WTC11 (cell line): ENCODE measurements at regions not wholly inside any gene's neighbourhood (a gene's known extent, or its start where the extent isn't known, plus 50 kb on each side); places are given as distances from the start of the nearest gene placed in this dataset.

Experiments used
- ATAC-seq: fragments of 200-7000 bp; cut with Tn5 transposase; 2 replicates; pipeline ENCODE4 v1.10.0; 2021; ENCODE audit warnings: mild to moderate bottlenecking, moderate library complexity
- CTCF ChIA-PET: fragments of 300-600 bp; sonication (Branson Sonifier 250); formaldehyde crosslinking; loops from one replicate; lab custom pipeline; 2021; ENCODE audit warnings: antibody characterized with exemption; lab: Charles Lee
- POLR2A ChIA-PET: fragments of 350-600 bp; sonication (Branson Sonifier 250); formaldehyde crosslinking; loops from one replicate; lab custom pipeline; 2021; ENCODE audit warnings: antibody characterized with exemption; lab: Charles Lee
- DNase-seq: peaks from one replicate; pipeline ENCODE4 v3.0.0; 2021; ENCODE audit warnings: low spot score
- H3K27ac Mint-ChIP-seq: 2 replicates; pipeline ENCODE4 v1.8.0; 2021; ENCODE audit warnings: mixed read lengths
- H3K27me3 Mint-ChIP-seq: 2 replicates; pipeline ENCODE4 v1.8.0; 2021; ENCODE audit warnings: low read depth, mild to moderate bottlenecking, moderate library complexity, mixed read lengths
- H3K36me3 Mint-ChIP-seq: 2 replicates; pipeline ENCODE4 v1.8.0; 2021; ENCODE audit warnings: mixed read lengths
- H3K4me1 Mint-ChIP-seq: 2 replicates; pipeline ENCODE4 v1.8.0; 2022; ENCODE audit warnings: mixed read lengths
- H3K4me3 Mint-ChIP-seq: 2 replicates; pipeline ENCODE4 v1.8.0; 2021; ENCODE audit warnings: mild to moderate bottlenecking, moderate library complexity, mixed read lengths
- H3K9me3 Mint-ChIP-seq: 2 replicates; pipeline ENCODE4 v1.8.0; 2021; ENCODE audit warnings: mixed read lengths
- AR ChIP-seq: fragments of 250-450 bp; sonication (Bioruptor Pico); IDR thresholded peaks from 2 replicates; pipeline ENCODE4 v1.9.0; 2021; ENCODE audit warnings: mild to moderate bottlenecking
- ELF4 ChIP-seq: sonication (generic); formaldehyde crosslinking; IDR thresholded peaks from 2 replicates; pipeline ENCODE4 v1.8.1; 2022; ENCODE audit warnings: low read depth, mild to moderate bottlenecking, moderate library complexity, missing genetic modification reagents
- GABPB1 ChIP-seq: sonication (generic); formaldehyde crosslinking; IDR thresholded peaks from 2 replicates; pipeline ENCODE4 v1.8.1; 2023; ENCODE audit warnings: mild to moderate bottlenecking, missing genetic modification reagents
- NFATC4 ChIP-seq: fragments of 250-450 bp; sonication (Bioruptor Pico); IDR thresholded peaks from 2 replicates; pipeline ENCODE4 v1.9.0; 2021; ENCODE audit warnings: mild to moderate bottlenecking
- NR3C1 ChIP-seq: sonication (generic); formaldehyde crosslinking; conservative IDR thresholded peaks from 2 replicates; pipeline ENCODE4 v1.8.1; 2023; ENCODE audit warnings: low read depth, mild to moderate bottlenecking, missing genetic modification reagents
- RORB ChIP-seq: fragments of 250-450 bp; sonication (Bioruptor Pico); IDR thresholded peaks from 2 replicates; pipeline ENCODE4 v1.9.0; 2021; ENCODE audit warnings: mild to moderate bottlenecking
- ZNF121 ChIP-seq: sonication (generic); formaldehyde crosslinking; IDR thresholded peaks from 2 replicates; pipeline ENCODE4 v1.8.0; 2023; ENCODE audit warnings: missing genetic modification reagents
- ZNF219 ChIP-seq: sonication (generic); formaldehyde crosslinking; IDR thresholded peaks from 2 replicates; pipeline ENCODE4 v1.8.0; 2023; ENCODE audit warnings: missing genetic modification reagents, mild to moderate bottlenecking, borderline replicate concordance
- ZNF416 ChIP-seq: fragments of 250-450 bp; sonication (Bioruptor Pico); IDR thresholded peaks from 2 replicates; pipeline ENCODE4 v1.9.0; 2021; ENCODE audit warnings: mild to moderate bottlenecking, inconsistent platforms
- TF ChIP-seq, protein P1 (sequence below): sonication (generic); formaldehyde crosslinking; conservative IDR thresholded peaks from 2 replicates; pipeline ENCODE4 v1.8.1; 2023; ENCODE audit warnings: mild to moderate bottlenecking, low read depth, missing genetic modification reagents, moderate library complexity
- TF ChIP-seq, protein P2 (sequence below): sonication (generic); formaldehyde crosslinking; IDR thresholded peaks from 2 replicates; pipeline ENCODE4 v1.8.1; 2023; ENCODE audit warnings: mild to moderate bottlenecking, missing genetic modification reagents, moderate library complexity
- TF ChIP-seq, protein P3 (sequence below): sonication (generic); formaldehyde crosslinking; IDR thresholded peaks from 2 replicates; pipeline ENCODE4 v1.8.1; 2023; ENCODE audit warnings: mild to moderate bottlenecking, missing genetic modification reagents, borderline replicate concordance
- TF ChIP-seq, protein P4 (sequence below): sonication (generic); formaldehyde crosslinking; IDR thresholded peaks from 2 replicates; pipeline ENCODE4 v1.8.0; 2022; ENCODE audit warnings: mild to moderate bottlenecking, missing genetic modification reagents
- TF ChIP-seq, protein P5 (sequence below): fragments of 250-450 bp; sonication (Bioruptor Pico); conservative IDR thresholded peaks from 2 replicates; pipeline ENCODE4 v1.9.0; 2021; ENCODE audit warnings: mild to moderate bottlenecking

- TF ChIP-seq, protein P1, sequence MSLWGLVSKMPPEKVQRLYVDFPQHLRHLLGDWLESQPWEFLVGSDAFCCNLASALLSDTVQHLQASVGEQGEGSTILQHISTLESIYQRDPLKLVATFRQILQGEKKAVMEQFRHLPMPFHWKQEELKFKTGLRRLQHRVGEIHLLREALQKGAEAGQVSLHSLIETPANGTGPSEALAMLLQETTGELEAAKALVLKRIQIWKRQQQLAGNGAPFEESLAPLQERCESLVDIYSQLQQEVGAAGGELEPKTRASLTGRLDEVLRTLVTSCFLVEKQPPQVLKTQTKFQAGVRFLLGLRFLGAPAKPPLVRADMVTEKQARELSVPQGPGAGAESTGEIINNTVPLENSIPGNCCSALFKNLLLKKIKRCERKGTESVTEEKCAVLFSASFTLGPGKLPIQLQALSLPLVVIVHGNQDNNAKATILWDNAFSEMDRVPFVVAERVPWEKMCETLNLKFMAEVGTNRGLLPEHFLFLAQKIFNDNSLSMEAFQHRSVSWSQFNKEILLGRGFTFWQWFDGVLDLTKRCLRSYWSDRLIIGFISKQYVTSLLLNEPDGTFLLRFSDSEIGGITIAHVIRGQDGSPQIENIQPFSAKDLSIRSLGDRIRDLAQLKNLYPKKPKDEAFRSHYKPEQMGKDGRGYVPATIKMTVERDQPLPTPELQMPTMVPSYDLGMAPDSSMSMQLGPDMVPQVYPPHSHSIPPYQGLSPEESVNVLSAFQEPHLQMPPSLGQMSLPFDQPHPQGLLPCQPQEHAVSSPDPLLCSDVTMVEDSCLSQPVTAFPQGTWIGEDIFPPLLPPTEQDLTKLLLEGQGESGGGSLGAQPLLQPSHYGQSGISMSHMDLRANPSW (CRISPR knock-in tag), result no peak
- TF ChIP-seq NFATC4 (CRISPR knock-in tag), result no peak
- TF ChIP-seq AR (CRISPR knock-in tag), result no peak
- TF ChIP-seq RORB (CRISPR knock-in tag), result no peak
- no peak for TF ChIP-seq ZNF219 (CRISPR knock-in tag)
These were observed 524.1 kb upstream of the SEMA3D start (continued) for GRCh38 chr7:85710960-85711359.

- TF ChIP-seq, protein P2, sequence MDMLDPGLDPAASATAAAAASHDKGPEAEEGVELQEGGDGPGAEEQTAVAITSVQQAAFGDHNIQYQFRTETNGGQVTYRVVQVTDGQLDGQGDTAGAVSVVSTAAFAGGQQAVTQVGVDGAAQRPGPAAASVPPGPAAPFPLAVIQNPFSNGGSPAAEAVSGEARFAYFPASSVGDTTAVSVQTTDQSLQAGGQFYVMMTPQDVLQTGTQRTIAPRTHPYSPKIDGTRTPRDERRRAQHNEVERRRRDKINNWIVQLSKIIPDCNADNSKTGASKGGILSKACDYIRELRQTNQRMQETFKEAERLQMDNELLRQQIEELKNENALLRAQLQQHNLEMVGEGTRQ (CRISPR knock-in tag), result no peak
- no peak for TF ChIP-seq NR3C1 (CRISPR knock-in tag)
- TF ChIP-seq, protein P3, sequence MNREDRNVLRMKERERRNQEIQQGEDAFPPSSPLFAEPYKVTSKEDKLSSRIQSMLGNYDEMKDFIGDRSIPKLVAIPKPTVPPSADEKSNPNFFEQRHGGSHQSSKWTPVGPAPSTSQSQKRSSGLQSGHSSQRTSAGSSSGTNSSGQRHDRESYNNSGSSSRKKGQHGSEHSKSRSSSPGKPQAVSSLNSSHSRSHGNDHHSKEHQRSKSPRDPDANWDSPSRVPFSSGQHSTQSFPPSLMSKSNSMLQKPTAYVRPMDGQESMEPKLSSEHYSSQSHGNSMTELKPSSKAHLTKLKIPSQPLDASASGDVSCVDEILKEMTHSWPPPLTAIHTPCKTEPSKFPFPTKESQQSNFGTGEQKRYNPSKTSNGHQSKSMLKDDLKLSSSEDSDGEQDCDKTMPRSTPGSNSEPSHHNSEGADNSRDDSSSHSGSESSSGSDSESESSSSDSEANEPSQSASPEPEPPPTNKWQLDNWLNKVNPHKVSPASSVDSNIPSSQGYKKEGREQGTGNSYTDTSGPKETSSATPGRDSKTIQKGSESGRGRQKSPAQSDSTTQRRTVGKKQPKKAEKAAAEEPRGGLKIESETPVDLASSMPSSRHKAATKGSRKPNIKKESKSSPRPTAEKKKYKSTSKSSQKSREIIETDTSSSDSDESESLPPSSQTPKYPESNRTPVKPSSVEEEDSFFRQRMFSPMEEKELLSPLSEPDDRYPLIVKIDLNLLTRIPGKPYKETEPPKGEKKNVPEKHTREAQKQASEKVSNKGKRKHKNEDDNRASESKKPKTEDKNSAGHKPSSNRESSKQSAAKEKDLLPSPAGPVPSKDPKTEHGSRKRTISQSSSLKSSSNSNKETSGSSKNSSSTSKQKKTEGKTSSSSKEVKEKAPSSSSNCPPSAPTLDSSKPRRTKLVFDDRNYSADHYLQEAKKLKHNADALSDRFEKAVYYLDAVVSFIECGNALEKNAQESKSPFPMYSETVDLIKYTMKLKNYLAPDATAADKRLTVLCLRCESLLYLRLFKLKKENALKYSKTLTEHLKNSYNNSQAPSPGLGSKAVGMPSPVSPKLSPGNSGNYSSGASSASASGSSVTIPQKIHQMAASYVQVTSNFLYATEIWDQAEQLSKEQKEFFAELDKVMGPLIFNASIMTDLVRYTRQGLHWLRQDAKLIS (CRISPR knock-in tag), result no peak
- no peak for TF ChIP-seq GABPB1 (CRISPR knock-in tag)
- no peak for TF ChIP-seq ZNF121 (CRISPR knock-in tag)
- no peak for TF ChIP-seq ELF4 (CRISPR knock-in tag)
- TF ChIP-seq, protein P4, sequence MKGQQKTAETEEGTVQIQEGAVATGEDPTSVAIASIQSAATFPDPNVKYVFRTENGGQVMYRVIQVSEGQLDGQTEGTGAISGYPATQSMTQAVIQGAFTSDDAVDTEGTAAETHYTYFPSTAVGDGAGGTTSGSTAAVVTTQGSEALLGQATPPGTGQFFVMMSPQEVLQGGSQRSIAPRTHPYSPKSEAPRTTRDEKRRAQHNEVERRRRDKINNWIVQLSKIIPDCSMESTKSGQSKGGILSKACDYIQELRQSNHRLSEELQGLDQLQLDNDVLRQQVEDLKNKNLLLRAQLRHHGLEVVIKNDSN (CRISPR knock-in tag), result no peak
- no peak for TF ChIP-seq ZNF416 (CRISPR knock-in tag)
- TF ChIP-seq, protein P1 (CRISPR knock-in tag), result no peak
- TF ChIP-seq AR (CRISPR knock-in tag), result no peak
- TF ChIP-seq, protein P5, sequence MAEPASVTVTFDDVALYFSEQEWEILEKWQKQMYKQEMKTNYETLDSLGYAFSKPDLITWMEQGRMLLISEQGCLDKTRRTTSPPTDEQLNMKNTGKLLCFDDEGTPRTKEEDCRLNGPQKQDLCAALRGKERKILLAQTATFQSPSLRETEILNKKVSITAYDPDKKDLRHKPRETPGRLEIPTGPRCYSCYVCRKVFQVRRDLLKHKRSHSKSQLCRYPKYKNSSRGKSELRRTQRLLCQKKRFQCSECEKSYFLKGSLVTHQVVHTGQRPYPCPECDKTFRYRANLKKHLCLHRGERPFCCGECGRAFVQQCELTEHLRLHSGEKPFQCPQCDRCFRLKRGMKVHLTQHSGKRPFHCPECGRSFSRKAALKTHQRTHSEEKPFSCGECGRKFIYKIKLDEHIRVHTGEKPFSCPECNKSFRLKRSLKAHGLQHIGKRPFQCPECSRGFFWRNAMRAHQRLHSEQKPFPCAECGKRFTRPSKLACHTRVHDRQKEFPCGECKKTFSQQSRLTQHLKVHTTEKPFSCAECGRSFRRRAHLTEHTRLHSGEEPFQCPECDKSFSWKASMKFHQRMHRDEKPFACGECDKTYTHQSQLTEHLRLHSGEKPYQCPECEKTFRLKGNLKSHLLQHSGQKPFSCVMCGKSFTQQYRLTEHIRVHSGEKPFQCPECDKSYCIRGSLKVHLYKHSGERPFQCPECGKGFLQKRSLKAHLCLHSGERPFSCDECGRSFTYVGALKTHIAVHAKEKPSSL (CRISPR knock-in tag), result no peak
These were observed 521.4 kb upstream of the SEMA3D start for GRCh38 chr7:85708221-85708620.

More at GRCh38 chr7:85708221-85708620, 521.4 kb upstream of the SEMA3D start:
- ATAC-seq (no peak), DNase-seq (no peak)
- Mint-ChIP-seq H3K27ac (no peak overlapping the region), H3K4me3 (no peak overlapping the region), H3K27me3 (no peaks in the 10 kb centered on the region), H3K9me3 (peaks cover 4% of the 10 kb centered on the region), H3K36me3 (no peaks in the 10 kb centered on the region), H3K4me1 (no peaks in the 10 kb centered on the region)
- CTCF ChIA-PET, result no interaction called here
- POLR2A ChIA-PET, result interaction anchor here (0.6 kb wide), 1 partner anchor 284 kb away, joined by 3 read pairs; no protein-coding TSS in a partner anchor
